ENCODE measurements at regions not wholly inside any gene's neighbourhood (a gene's known extent, or its start where the extent isn't known, plus 50 kb on each side); places are given as distances from the start of the nearest gene placed in this dataset.

DNA sequence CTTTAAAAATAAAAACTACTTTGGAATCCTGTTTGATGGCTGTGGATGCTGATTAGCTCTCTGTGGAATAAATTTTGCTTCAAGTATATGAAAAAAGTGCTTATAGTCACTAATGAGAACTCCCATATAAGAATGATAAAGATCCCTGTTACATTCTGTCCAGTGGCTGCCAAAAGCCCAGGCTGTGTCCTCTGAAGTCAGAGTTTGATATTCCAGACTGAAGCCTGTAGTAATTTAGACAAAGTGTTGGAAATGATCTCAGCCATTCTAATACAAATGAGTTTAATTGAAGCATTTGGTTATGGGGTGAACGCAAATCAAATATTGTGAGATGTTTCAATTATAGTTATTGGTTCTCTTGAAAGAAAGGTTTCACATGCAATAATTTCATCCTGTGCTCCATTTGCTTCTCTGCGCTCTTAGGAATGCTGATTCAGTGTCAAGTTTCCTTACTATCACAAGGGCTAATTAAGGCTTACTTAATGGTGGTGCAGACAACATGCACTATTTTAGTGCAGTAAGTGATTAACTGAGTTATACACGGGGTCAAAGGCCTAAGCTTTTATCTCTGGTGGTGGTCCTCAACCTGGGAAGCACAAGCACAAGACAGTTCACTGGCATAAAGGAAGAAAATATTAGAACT lies 867.6 kb downstream of the SORCS1 start:
- no peak for DNase-seq (ENCODE audit: low spot score in 2 of 2)
- H3K9me3 ChIP-seq: no peaks in the 10 kb centered on the region
- H3K27me3 ChIP-seq: no peaks in the 10 kb centered on the region
- no peaks in the 10 kb centered on the region for H3K4me1 ChIP-seq
- H3K4me3 ChIP-seq: no peak overlapping the region
- 63% methylated on average over 3 of the region's 3 CpGs for WGBS
- no peaks in the 10 kb centered on the region for H3K36me3 ChIP-seq
- TF ChIP-seq POLR2A (IDR thresholded peaks at IDR 0.05) (no peak), POLR2AphosphoS5 (IDR thresholded peaks at IDR 0.05) (no peak), EP300 (IDR thresholded peaks at IDR 0.05) (no peak)
- TF ChIP-seq, protein P1, sequence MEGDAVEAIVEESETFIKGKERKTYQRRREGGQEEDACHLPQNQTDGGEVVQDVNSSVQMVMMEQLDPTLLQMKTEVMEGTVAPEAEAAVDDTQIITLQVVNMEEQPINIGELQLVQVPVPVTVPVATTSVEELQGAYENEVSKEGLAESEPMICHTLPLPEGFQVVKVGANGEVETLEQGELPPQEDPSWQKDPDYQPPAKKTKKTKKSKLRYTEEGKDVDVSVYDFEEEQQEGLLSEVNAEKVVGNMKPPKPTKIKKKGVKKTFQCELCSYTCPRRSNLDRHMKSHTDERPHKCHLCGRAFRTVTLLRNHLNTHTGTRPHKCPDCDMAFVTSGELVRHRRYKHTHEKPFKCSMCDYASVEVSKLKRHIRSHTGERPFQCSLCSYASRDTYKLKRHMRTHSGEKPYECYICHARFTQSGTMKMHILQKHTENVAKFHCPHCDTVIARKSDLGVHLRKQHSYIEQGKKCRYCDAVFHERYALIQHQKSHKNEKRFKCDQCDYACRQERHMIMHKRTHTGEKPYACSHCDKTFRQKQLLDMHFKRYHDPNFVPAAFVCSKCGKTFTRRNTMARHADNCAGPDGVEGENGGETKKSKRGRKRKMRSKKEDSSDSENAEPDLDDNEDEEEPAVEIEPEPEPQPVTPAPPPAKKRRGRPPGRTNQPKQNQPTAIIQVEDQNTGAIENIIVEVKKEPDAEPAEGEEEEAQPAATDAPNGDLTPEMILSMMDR (IDR thresholded peaks at IDR 0.05): no peak
- H3K27ac ChIP-seq: no peak overlapping the region

DNA sequence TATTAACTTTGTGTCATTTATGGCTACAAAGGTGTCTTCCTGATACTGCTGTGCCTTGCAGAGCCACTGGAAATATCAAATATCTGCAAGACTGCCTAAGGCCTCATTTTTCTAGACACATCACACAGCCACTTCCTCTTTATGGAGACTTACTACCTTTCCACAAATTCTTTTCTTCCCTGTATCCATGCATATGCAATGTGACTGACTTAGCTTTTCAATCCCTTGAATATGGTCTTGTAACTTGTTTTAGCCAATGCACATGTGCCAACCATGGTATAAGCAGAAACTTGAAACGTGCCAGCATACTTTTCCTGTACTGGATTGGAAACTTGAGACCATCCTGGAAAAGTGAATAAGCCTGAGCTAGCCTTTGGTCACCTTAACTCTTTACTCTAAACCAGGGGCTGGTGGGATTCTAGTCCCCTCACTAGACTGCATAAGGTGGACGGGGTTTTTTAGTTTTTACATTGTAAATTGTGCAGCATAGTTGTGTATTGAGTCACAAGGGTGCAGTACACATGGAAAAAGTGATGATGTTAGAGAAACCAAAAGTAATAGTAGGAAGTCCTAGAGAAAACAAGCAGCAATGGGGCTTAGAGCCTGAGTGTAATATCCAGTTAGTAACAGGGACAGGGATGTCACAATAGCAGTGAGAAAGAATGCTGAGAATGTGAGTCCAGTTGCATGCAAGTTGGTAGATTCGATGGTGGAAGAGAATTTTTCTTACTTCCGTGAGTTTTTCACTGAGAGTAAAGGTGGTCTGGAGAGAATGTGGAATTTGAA lies 879.5 kb downstream of the SORCS1 start:
- H3K27me3 ChIP-seq: no peaks in the 10 kb centered on the region
- no peak overlapping the region for H3K4me3 ChIP-seq
- TF ChIP-seq, protein P1 (IDR thresholded peaks at IDR 0.05): no peak
- no peak for TF ChIP-seq POLR2A (IDR thresholded peaks at IDR 0.05)
- no peak for TF ChIP-seq POLR2AphosphoS5 (IDR thresholded peaks at IDR 0.05)
- no peak for TF ChIP-seq EP300 (IDR thresholded peaks at IDR 0.05)
- no peaks in the 10 kb centered on the region for H3K4me1 ChIP-seq
- DNase-seq (ENCODE audit: low spot score in 2 of 2): no peak
- no peaks in the 10 kb centered on the region for H3K36me3 ChIP-seq
- no peak overlapping the region for H3K27ac ChIP-seq
- WGBS: 52% methylated on average over 4 of the region's 4 CpGs
- no peaks in the 10 kb centered on the region for H3K9me3 ChIP-seq

DNA sequence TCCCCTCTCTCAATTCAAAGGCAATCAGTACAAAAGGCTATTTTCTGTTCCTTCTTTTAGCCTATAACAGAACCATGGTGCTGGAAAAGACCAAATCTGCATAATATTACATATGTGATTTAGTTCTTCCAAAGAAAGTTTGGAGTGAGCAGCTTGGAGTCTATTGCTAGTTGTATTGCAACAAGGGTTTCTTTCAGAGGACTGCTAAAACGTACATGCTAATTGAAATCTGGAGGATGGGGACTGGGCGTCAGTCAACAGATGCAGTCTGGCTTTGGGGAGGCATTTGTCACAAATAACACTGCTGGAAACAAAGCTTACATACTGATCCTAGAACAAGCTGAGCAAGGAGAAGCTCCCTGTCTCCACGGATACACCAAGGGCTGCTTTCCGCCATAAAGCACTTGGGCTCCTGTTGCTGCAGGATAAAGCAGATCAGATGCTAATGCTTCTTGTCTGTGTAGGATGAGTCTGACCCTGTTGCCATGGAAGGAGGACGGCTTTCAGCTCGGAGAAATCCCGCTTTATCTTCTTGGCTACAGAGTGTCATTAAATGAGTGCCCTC lies 883.5 kb downstream of the SORCS1 start:
- no peaks in the 10 kb centered on the region for H3K4me1 ChIP-seq
- TF ChIP-seq, protein P1 (IDR thresholded peaks at IDR 0.05): no peak
- TF ChIP-seq EP300 (IDR thresholded peaks at IDR 0.05) (no peak), POLR2AphosphoS5 (IDR thresholded peaks at IDR 0.05) (no peak), POLR2A (IDR thresholded peaks at IDR 0.05) (no peak)
- DNase-seq (ENCODE audit: low spot score in 2 of 2): no peak
- H3K36me3 ChIP-seq: no peaks in the 10 kb centered on the region
- no peaks in the 10 kb centered on the region for H3K27me3 ChIP-seq
- no peak overlapping the region for H3K4me3 ChIP-seq
- 57% methylated on average over 7 of the region's 7 CpGs for WGBS
- H3K27ac ChIP-seq: no peak overlapping the region
- H3K9me3 ChIP-seq: no peaks in the 10 kb centered on the region

DNA sequence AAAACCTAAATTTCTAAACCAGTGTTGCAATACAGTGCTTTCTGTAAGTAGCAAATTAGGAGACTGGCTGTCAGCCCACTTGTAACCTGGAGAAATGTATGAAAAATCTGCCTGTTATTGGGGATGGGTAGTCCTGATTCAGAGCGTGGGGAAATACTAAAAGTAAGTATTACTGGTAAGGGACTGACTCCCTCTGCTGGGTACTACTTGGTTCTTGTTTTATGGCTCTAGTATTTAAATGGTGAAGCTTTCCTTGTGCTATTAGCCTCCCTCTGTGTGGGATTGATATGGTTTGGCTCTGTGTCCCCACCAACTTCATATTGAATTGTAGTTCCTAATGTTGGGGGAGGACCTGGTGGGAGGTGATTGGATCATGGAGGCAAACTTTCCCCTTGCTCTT lies 886.1 kb downstream of the SORCS1 start:
- H3K27me3 ChIP-seq: no peaks in the 10 kb centered on the region
- TF ChIP-seq POLR2AphosphoS5 (IDR thresholded peaks at IDR 0.05) (no peak), POLR2A (IDR thresholded peaks at IDR 0.05) (no peak), EP300 (IDR thresholded peaks at IDR 0.05) (no peak)
- TF ChIP-seq, protein P1 (IDR thresholded peaks at IDR 0.05): no peak
- no peak overlapping the region for H3K27ac ChIP-seq
- no peaks in the 10 kb centered on the region for H3K4me1 ChIP-seq
- no peak for DNase-seq (ENCODE audit: low spot score in 2 of 2)
- 54% methylated on average over 1 of the region's 1 CpG for WGBS
- H3K4me3 ChIP-seq: no peak overlapping the region
- H3K36me3 ChIP-seq: no peaks in the 10 kb centered on the region
- no peaks in the 10 kb centered on the region for H3K9me3 ChIP-seq

DNA sequence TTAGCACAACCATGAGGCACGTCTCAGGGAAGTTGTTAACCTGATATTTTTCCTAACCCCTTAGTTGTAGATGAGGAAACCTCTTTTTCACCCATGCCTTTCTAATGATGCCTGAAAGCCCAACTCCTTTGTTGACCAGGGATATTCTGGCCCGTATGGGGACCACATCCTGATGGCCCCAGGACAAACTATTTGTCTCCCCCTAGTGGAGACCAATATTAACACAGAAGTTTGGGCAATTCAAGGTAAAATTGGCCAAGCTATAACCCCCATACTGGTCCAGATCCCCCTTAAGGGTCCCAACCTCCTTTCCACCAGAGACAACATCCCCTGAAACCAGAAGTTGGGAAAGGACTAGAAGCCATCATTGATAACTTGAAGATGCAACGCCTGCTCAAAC lies 893.3 kb downstream of the SORCS1 start:
- no CpG with 5 or more reads among the region's 3 CpGs for WGBS
- Histone ChIP-seq H3K27me3 (no peaks in the 10 kb centered on the region), H3K4me1 (no peaks in the 10 kb centered on the region), H3K27ac (no peak overlapping the region), H3K36me3 (no peaks in the 10 kb centered on the region), H3K9me3 (no peaks in the 10 kb centered on the region), H3K4me3 (no peak overlapping the region)
- DNase-seq (ENCODE audit: low spot score in 2 of 2): no peak
- TF ChIP-seq, protein P1 (IDR thresholded peaks at IDR 0.05): no peak

All from suprapubic skin (tissue), 4 donors.